Stimulated activated CD4-positive, alpha-beta T cell treated with anti-CD3 and anti-CD28 coated beads, TNF-alpha, amount 100 ng/mL, for 4 hours (primary cell): ENCODE measurements at regions not wholly inside any gene's neighbourhood (a gene's known extent, or its start where the extent isn't known, plus 50 kb on each side); places are given as distances from the start of the nearest gene placed in this dataset.

Experiments
- DNase-seq, 3 experiments: peaks; one replicate each; pipeline ENCODE4 v3.0.0-alpha.2; 2020; ENCODE audit warnings: low read depth in 3 of 3

GRCh38 chr14:30299915-30300314, 259.0 kb upstream of the G2E3 start:
- DNase-seq: no peak

GRCh38 chr14:30303350-30303749, 255.6 kb upstream of the G2E3 start:
- DNase-seq: no peak

- DNase-seq: no peak
Observed at GRCh38 chr14:30305346-30305745, 253.6 kb upstream of the G2E3 start.

GRCh38 chr14:30309405-30309804, 249.6 kb upstream of the G2E3 start:
- DNase-seq: no peak

GRCh38 chr14:30312214-30312613, 246.7 kb upstream of the G2E3 start:
- no peak for DNase-seq

DNA sequence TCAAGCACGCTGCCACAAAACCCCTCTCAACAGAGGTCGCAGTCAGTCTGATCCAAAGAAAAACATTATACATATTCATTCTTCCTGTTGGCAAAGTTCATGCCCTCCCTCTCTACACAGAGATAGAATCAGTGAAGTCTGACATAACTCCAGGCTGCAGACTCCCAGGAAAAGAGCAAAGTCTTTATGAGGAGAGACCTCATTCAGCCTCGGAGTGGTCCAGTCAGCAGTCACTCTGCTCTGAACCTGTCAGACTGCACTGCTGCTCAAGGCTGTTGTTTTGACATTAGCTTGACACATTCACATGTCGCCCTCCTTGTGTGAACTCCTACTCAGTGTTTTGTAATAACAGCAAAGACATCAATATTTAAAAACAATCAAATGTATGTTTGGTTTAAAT, 241.2 kb upstream of the G2E3 start:
- no peak for DNase-seq

- no peak for DNase-seq
Observed at GRCh38 chr14:30322819-30323218, 236.1 kb upstream of the G2E3 start.

- DNase-seq: no peak
Observed at GRCh38 chr14:30330033-30330432, 228.9 kb upstream of the G2E3 start.

DNA sequence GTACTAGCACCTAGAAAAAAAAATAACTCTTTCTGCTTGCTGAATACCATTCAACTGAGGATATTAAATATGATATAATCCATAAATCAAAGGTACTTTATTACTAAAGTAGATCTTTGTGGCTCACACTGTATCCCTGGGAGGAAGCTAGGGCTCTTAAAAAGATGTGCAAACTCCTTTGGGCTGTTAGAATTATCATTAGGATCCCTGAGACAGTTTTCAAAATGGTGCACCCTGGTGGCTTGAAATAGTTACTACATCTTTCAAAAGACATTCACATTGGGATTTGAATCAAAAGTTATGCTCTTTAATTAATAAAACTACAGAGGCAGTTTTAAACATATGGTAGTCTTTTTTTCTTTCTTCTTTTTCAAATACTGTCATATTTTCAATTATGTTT, 228.5 kb upstream of the G2E3 start:
- no peak for DNase-seq

DNA sequence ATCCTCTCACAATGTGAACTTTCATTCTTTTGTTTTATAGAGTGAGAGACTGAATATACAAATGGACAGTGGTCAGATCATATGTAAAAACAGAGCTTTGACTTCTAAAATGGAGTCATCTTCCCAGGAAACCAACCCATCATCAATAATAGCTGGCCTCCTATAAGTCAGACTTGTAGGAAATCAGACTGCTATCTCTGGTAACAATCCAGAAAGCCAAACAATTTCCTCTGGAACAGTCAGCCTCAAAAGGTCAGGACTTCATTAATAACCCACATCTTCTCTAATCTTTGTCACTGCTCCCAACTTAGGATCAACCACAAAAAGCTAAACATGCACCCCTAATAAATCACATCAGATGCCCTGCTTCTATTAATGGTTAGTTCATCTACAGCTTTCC, 227.9 kb upstream of the G2E3 start:
- DNase-seq: no peak

DNA sequence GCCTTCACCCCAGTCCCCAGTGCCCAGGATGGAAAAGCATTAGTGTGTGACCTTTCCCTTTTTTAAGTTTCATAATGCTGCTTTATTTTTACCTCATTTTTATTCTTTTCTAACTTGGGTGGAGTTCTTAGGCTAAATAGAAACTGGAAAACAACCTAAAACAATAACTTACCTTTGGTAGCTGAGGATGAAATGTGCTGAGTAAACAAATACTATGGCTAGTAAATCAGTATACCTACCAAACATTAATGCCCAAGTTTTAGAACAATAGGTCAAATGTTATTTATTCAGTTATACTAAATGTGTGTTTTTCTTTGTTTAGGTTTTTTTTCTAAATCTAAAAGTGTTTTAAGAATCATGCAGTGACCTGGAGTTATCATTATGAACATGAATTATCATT, 226.6 kb upstream of the G2E3 start:
- no peak for DNase-seq

DNA sequence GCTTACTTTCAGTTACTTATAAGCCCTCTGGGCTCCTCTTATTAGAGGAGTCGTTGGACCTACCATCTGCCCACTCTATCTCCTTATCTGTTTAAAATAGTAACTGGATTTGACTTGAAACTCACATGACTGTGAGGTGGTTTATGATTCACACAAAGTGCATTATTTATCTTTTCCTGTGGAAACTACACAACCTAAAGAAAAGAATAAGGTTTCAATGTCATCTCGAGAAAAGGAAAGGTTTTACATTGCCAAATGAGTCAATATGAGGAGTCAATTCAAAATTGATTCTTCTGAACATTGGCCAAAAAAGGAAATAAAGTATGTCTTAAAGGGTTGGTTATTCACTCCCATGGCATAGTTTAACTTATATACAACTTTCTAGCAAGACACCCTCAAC, 225.0 kb upstream of the G2E3 start:
- DNase-seq: no peak

DNA sequence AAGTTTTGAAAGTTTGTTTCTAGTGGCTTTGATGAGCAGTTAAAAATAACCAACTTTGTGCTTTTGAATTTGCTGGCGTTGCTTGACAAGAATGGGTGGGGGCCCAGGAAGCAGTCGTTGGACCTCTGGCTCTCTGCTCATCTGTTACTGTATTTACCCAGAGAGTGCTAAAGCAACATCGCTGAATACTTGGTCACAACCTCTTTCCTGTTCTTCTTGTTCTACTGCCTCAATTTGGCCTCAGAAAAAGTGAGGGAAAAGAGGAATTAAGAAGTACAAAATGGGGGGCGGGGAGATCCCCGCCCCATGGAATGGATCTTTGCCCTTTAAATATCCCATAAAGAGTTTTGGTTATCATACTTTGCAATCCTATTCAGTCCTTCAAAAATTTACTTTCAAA, 221.5 kb upstream of the G2E3 start:
- no peak for DNase-seq

DNA sequence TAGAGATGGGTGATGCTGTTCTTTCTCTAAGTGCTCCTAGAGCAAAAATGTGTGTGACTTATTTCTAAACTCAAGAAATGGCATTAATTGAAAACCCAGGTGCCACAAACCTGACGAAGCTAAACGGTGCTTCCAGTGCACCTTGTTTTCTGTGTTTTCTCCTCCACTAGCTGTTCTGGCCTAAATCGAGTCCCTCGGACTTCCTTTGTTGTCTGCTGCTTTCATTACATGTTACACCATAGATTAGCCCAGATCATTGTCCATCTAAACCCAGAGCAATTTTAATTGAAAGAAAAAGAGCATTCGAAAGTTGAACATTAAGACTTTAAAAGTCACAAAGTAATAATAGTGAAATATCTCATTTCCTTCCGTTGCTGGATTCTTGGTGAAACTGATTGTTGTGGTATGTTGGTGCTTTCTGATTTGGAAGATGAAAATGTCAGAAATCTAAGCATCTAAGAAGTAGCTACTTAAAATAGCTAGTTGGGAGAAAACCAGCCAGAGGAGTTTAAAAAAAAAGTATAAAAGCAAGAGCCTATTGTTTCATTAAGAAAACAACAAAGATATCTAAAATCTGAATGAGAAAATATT, 219.6 kb upstream of the G2E3 start:
- no peak for DNase-seq

GRCh38 chr14:30340495-30340894, 218.5 kb upstream of the G2E3 start:
- DNase-seq: no peak

GRCh38 chr14:30345511-30345910, 213.4 kb upstream of the G2E3 start:
- DNase-seq: no peak

DNA sequence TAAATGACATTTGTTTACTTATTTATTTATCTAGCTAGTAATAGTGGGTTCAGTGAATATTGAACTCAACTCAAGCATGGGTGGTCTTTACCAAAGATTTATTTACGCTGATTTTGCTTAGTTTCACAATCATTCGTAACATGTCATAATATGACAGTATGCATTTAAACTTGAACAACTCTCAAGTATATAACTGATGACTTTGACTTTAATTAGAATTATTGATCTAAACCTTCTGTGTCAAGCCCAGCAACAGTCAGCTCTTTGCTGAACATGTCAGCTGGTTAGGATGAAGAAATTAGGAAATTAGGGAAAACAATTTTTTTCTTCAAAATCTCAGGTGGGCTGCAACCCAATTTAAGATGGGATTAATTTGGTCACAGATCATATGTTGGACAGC, 210.5 kb upstream of the G2E3 start:
- DNase-seq: no peak

- DNase-seq: no peak
Observed at GRCh38 chr14:30349520-30349919, 209.4 kb upstream of the G2E3 start.

DNA sequence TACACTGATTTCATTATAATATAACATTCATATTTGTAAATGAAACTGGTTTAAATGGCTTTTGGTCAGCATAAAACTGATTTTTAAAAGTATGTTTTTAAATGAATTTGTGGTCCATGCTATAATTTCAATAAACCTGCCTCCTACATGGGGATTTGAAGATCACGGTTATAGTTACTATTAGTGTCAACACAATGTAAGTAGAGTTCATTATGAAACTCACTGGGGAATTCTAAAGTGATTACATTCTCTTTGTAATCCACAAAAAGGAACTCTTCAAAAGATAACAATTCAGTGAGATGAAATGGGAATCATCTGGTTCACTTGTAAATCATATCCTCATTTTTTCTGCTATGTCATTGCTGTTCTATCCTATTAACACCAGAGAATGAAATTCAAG, 204.5 kb upstream of the G2E3 start:
- no peak for DNase-seq

- no peak for DNase-seq
Observed at GRCh38 chr14:30355431-30355913, 203.5 kb upstream of the G2E3 start.

DNA sequence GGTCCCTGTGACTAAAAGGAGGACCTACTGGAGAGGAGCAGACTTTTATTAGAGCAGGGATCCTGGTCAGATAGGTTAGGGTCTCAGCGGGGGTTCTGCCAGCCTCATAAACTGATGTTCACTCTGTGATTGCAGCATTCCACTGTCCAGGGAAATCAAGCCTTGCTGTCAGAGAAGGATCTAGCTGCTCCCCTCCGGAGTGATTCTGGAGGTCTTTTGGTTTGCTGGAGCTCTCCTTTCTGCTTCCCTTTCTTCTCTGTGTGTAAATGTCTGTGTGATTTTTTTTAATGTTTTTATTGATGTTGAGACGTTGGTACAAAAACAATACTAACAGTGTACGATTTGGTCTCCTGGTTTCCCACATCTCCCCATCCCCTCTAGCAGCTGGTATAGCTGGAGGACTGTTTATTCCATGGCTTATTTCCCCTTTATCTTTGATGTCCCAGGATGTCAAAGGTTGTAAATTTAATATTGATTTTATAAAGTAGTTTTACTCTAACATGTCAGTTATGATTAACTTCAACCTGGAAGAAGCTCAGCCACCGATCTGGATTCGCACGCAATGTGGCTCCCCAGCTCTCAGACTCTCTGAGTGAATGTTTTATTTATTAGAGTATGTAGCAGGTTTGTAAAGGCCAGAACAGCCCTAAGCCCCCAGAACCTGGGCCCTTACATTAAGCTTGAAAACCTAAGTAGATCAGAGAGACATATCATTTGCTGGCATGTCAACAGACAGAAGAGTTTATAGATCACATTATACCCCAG, 202.3 kb upstream of the G2E3 start:
- no peak for DNase-seq

- no peak for DNase-seq
Observed at GRCh38 chr14:30357791-30358190, 201.2 kb upstream of the G2E3 start.

DNA sequence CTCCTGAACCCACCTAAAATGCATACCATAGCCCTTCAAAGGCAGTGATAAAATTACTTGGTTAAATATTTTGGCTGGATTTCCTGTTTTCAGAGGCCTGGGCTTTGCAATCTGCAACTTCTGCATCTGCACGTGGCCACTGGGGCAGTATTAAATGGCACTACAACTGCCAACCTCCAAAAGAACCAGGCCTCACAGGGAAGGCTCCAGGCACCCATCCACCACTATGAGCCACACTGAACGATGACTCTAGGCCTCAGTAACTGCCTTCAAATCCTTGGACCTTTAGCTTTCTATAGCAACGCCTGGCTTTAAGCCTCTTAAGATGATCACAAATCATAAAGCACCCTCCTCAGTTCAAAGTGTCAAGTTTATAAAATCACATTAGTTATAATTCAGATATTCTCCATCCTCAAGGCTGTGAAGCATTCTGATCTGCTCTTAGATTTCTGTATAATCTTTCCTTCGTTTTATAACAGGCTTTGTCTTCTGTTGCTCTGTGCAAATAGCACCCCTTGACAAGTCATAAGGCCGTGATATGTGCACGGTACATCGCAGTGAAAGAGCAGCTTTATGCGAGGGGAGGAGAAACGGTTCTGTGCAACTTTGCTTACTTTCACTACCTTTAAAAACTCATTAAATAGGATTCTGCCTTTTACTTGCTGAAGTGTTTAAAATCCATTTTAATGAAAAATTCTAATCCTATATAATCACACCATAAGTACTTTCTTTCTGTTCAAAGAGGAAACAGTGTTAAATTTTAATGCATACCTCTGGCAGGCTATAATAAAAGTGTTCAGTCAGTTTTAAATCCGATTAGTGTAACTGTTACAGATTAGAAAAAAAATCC, 196.4 kb upstream of the G2E3 start:
- DNase-seq: no peak
